HG03460 (cell line): ENCODE measurements at regions not wholly inside any gene's neighbourhood (a gene's known extent, or its start where the extent isn't known, plus 50 kb on each side); places are given as distances from the start of the nearest gene placed in this dataset.
"Not testable (repeated sequence)": the region's sequence is repeated elsewhere in the genome, so short reads cannot be mapped to it uniquely, and the experiment has no call there.

Experiments used
- ATAC-seq: cut with Tn5 transposase; IDR thresholded peaks from one replicate; pipeline ENCODE4 v1.9.1; 2021; ENCODE audit not compliant: unreplicated experiment

GRCh38 chr7:25727446-25727845, 424.6 kb upstream of the NFE2L3 start:
- no peak for ATAC-seq

- ATAC-seq, result no peak
Measured at GRCh38 chr7:25727876-25728275, 424.1 kb upstream of the NFE2L3 start.

- ATAC-seq, result no peak
Measured at GRCh38 chr7:25731068-25731845, 420.7 kb upstream of the NFE2L3 start.

- no peak for ATAC-seq
Measured at GRCh38 chr7:25731846-25732245, 420.2 kb upstream of the NFE2L3 start.

GRCh38 chr7:25732766-25733217, 419.2 kb upstream of the NFE2L3 start:
- ATAC-seq, result no peak

- ATAC-seq, result no peak
Measured at GRCh38 chr7:25735674-25736242, 416.2 kb upstream of the NFE2L3 start.

- no peak for ATAC-seq
Measured at GRCh38 chr7:25738528-25738927, 413.5 kb upstream of the NFE2L3 start.

- no peak for ATAC-seq
Measured at GRCh38 chr7:25739143-25739542, 412.9 kb upstream of the NFE2L3 start.

GRCh38 chr7:25742316-25742715, 409.7 kb upstream of the NFE2L3 start:
- ATAC-seq, result no peak

- ATAC-seq, result not testable (repeated sequence)
Measured at GRCh38 chr7:25743670-25744451, 408.1 kb upstream of the NFE2L3 start.

- no peak for ATAC-seq
Measured at GRCh38 chr7:25750744-25751508, 401.1 kb upstream of the NFE2L3 start.

- ATAC-seq, result no peak
Measured at GRCh38 chr7:25752154-25752553, 399.8 kb upstream of the NFE2L3 start.

GRCh38 chr7:25752967-25753791, 398.8 kb upstream of the NFE2L3 start:
- no peak for ATAC-seq

- ATAC-seq, result no peak
Measured at GRCh38 chr7:25753837-25754236, 398.2 kb upstream of the NFE2L3 start.

- no peak for ATAC-seq
Measured at GRCh38 chr7:25754333-25754732, 397.7 kb upstream of the NFE2L3 start.

GRCh38 chr7:25754751-25755150, 397.2 kb upstream of the NFE2L3 start:
- no peak for ATAC-seq

- no peak for ATAC-seq
Measured at GRCh38 chr7:25756601-25757000, 395.4 kb upstream of the NFE2L3 start.

- ATAC-seq, result no peak
Measured at GRCh38 chr7:25758559-25758958, 393.4 kb upstream of the NFE2L3 start.

- ATAC-seq, result no peak
Measured at GRCh38 chr7:25759286-25759685, 392.7 kb upstream of the NFE2L3 start.

GRCh38 chr7:25759748-25760147, 392.2 kb upstream of the NFE2L3 start:
- no peak for ATAC-seq
